SJSA1 (cell line): ENCODE measurements at regions not wholly inside any gene's neighbourhood (a gene's known extent, or its start where the extent isn't known, plus 50 kb on each side); places are given as distances from the start of the nearest gene placed in this dataset.
"Not testable (repeated sequence)": the region's sequence is repeated elsewhere in the genome, so short reads cannot be mapped to it uniquely, and the experiment has no call there.

Experiments used
- DNase-seq, 2 experiments: peaks; one replicate each; pipeline ENCODE4 v3.0.0-alpha.2; 2015 to 2020; ENCODE audit warnings: low spot score in 2 of 2, low read depth in 1 of 2
- H3K27ac ChIP-seq: fragments of 250-450 bp; sonication (Bioruptor Pico); 2 replicates; pipeline ENCODE4 v1.5.1; 2020; ENCODE audit warnings: mild to moderate bottlenecking, moderate library complexity
- H3K27me3 ChIP-seq: fragments of 250-450 bp; sonication (Bioruptor Pico); replicated peaks from 2 replicates; pipeline ENCODE4 v1.5.1; 2020; ENCODE audit warnings: mild to moderate bottlenecking, moderate library complexity
- H3K36me3 ChIP-seq: fragments of 250-450 bp; sonication (Bioruptor Pico); 2 replicates; pipeline ENCODE4 v1.5.1; 2020; ENCODE audit warnings: mild to moderate bottlenecking
- H3K4me1 ChIP-seq: fragments of 250-450 bp; sonication (Bioruptor Pico); replicated peaks from 2 replicates; pipeline ENCODE4 v1.6.1; 2021; ENCODE audit warnings: mild to moderate bottlenecking
- H3K4me3 ChIP-seq: fragments of 250-450 bp; sonication (Bioruptor Pico); 2 replicates; pipeline ENCODE4 v1.5.1; 2020; ENCODE audit warnings: mild to moderate bottlenecking
- H3K9me3 ChIP-seq: fragments of 250-450 bp; sonication (Bioruptor Pico); replicated peaks from 2 replicates; pipeline ENCODE4 v1.5.1; 2020; ENCODE audit warnings: mild to moderate bottlenecking

DNA sequence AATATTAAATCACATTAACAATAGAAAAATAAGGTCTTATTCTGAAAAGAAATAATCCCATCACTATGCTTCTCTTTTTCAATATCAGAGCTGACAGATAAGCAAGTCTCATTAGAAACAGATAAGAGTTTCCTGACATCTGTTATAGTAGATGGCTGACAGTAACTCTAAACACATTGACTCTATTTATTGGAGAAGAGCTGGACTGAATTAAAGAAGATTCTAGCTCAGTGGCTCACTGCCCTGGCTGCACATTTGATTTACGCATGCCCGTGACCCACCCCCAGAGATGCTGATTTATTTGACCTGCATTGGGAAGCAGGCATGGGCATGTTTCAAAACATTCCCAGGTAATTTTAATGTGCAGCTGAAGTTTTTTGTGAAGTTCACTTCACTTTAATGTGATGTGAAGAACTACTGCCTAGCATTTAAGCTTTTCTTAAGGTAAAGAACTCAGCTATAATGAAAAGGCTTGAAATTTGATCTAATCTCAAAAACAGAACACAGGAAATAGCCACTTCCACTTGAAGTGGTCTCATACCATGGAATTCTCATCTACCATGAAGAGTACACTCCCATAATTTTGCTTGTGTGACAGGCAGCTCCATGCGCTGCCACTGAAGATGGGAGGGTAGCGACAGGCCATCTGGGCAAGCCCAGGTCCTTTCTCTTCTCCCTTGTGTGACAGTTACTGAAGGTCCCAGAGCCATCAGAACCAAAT lies 162.3 kb downstream of the TPBG start:
- Histone ChIP-seq H3K9me3 (no peaks in the 10 kb centered on the region), H3K27me3 (no peaks in the 10 kb centered on the region), H3K4me1 (no peaks in the 10 kb centered on the region), H3K4me3 (no peak overlapping the region), H3K36me3 (no peaks in the 10 kb centered on the region), H3K27ac (no peak overlapping the region)
- DNase-seq = no peak

DNA sequence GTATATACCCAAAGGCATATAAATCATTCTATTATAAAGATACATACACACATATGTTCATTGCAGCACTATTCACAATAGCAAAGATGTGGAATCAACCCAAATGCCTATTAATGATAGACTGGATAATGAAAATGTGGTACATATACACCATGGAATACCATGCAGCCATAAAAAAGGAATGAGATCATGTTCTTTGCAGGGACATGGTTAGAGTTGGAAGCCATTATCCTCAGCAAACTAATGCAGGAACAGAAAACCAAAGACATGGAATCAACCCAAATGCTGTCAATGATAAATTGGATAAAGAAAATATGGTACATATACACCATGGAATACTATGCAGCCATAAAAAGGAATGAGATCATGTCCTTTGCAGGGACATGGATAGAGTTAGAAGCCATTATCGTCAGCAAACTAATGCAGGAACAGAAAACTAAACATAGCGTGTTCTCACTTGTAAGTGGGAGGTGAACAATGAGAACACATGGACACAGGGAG lies 166.4 kb downstream of the TPBG start:
- DNase-seq, H3K4me3 ChIP-seq, H3K36me3 ChIP-seq, H3K9me3 ChIP-seq, H3K27ac ChIP-seq, H3K27me3 ChIP-seq, H3K4me1 ChIP-seq: not testable (repeated sequence)

- H3K4me3 ChIP-seq = no peak overlapping the region
- no peaks in the 10 kb centered on the region for H3K4me1 ChIP-seq
- no peak overlapping the region for H3K27ac ChIP-seq
- H3K27me3 ChIP-seq = no peaks in the 10 kb centered on the region
- no peak for DNase-seq
- H3K9me3 ChIP-seq = no peaks in the 10 kb centered on the region
- no peaks in the 10 kb centered on the region for H3K36me3 ChIP-seq
Measured at GRCh38 chr6:82534876-82535275, 171.3 kb downstream of the TPBG start.

- not testable (repeated sequence) for H3K27me3 ChIP-seq, H3K4me3 ChIP-seq, H3K27ac ChIP-seq, H3K4me1 ChIP-seq, H3K9me3 ChIP-seq, DNase-seq, H3K36me3 ChIP-seq
Measured at GRCh38 chr6:82549480-82549879, 185.9 kb downstream of the TPBG start.

DNA sequence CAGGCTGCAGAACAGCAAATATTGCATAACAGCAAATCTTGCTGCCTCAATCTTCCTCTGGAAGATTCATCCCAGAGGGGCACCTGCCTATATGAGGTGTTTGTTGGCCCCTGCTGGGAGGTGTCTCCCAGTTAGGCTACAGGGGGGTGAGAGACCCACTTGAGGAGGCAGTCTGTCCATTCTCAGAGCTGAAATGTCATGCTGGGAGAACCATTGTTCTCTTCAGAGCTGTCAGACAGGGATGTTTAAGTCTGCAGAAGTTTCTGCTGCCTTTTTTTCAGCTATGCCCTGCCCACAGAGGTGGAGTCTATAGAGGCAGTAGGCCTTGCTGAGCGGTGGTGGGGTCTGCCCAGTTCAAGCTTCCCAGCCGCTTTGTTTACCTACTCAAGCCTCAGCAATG lies 187.7 kb downstream of the TPBG start:
- not testable (repeated sequence) for H3K9me3 ChIP-seq, H3K27ac ChIP-seq, DNase-seq, H3K4me1 ChIP-seq, H3K4me3 ChIP-seq, H3K27me3 ChIP-seq, H3K36me3 ChIP-seq

DNA sequence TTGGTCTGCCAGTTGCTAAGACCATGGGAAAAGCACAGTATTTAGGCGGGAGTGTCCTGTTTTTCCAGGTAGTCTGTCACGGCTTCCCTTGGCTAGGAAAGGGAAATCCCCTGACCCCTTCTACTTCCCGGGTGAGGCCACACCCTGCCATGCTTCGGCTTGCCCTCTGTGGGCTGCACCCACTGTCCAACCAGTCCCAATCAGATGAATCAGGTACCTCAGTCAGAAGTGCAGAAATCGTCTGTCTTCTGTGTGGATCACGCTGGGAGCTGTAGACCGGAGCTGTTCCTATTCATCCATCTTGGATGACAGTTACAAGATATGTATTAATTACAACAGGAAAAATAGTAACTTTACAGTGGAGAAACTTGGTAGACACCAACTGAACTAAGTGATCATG lies 188.2 kb downstream of the TPBG start:
- H3K9me3 ChIP-seq = no peaks in the 10 kb centered on the region
- no peak overlapping the region for H3K4me3 ChIP-seq
- H3K36me3 ChIP-seq = no peaks in the 10 kb centered on the region
- no peak overlapping the region for H3K27ac ChIP-seq
- H3K4me1 ChIP-seq = no peaks in the 10 kb centered on the region
- DNase-seq = no peak
- H3K27me3 ChIP-seq = no peaks in the 10 kb centered on the region

DNA sequence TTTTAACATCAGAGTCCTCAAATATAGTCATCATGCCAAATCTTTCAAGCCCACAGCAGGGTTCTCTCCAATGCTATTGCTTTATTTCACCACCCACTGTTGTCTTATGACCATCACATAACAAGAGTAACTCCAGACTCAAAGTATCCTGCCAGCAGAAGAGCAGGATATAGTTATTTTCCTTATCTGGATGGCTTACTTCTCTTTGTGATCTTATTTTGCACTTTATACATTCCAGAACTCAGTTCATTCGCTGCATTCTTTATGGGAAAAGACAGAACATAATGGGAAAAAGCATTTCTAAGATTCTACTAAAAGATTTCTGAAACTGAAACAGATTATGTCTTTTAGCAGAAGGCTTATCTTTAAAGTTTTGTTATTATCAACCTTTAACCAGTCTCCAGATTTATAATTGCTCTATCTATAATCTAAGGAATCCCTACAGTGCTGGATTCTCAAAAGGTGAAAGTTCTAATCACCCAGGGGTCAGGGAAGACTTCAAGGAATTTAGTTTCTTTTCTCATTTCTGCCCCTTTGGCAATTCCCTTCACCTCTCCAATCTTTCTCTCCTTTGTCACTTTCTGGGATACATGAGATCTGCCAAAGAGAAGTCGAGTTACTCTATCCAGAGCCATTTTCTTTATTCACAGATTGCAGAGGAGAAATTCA lies 190.4 kb downstream of the TPBG start:
- Histone ChIP-seq H3K9me3 (no peaks in the 10 kb centered on the region), H3K27ac (no peak overlapping the region), H3K27me3 (no peaks in the 10 kb centered on the region), H3K4me1 (no peaks in the 10 kb centered on the region), H3K36me3 (no peaks in the 10 kb centered on the region), H3K4me3 (no peak overlapping the region)
- DNase-seq = no peak

GRCh38 chr6:82554666-82555065 lies 191.0 kb downstream of the TPBG start:
- Histone ChIP-seq H3K36me3 (no peaks in the 10 kb centered on the region), H3K27ac (no peak overlapping the region), H3K4me3 (no peak overlapping the region), H3K27me3 (no peaks in the 10 kb centered on the region), H3K9me3 (no peaks in the 10 kb centered on the region), H3K4me1 (no peaks in the 10 kb centered on the region)
- DNase-seq = no peak

DNA sequence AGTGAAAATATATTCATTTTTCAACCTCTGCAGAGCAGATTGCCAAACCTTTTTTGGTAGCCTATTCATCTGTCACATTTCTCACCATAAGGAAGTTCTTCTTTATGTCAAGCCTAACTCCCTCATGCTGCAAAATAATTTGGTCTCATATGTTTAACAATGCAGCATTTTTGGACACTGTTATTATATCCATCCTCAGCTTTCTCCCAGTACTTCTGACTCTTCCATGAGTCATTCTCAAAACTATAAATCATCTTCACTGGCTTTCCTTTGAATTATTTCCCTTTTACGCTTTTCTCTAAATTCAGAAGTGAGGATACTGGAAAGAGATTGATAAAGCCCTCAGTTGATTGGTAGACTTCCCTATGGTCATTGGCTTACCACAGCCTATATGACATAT lies 192.2 kb downstream of the TPBG start:
- DNase-seq = no peak
- H3K36me3 ChIP-seq = no peaks in the 10 kb centered on the region
- H3K27me3 ChIP-seq = no peaks in the 10 kb centered on the region
- H3K4me3 ChIP-seq = no peak overlapping the region
- H3K9me3 ChIP-seq = no peaks in the 10 kb centered on the region
- H3K27ac ChIP-seq = no peak overlapping the region
- no peaks in the 10 kb centered on the region for H3K4me1 ChIP-seq

GRCh38 chr6:82558531-82558930 lies 194.9 kb downstream of the TPBG start:
- not testable (repeated sequence) for H3K9me3 ChIP-seq, H3K36me3 ChIP-seq, H3K4me1 ChIP-seq, DNase-seq, H3K4me3 ChIP-seq, H3K27ac ChIP-seq, H3K27me3 ChIP-seq

GRCh38 chr6:82567621-82568020 lies 204.0 kb downstream of the TPBG start:
- Histone ChIP-seq H3K27ac (no peak overlapping the region), H3K9me3 (no peaks in the 10 kb centered on the region), H3K27me3 (no peaks in the 10 kb centered on the region), H3K4me1 (no peaks in the 10 kb centered on the region), H3K36me3 (no peaks in the 10 kb centered on the region), H3K4me3 (no peak overlapping the region)
- DNase-seq = no peak

GRCh38 chr6:82568290-82568993 lies 204.8 kb downstream of the TPBG start:
- Histone ChIP-seq H3K4me3 (no peak overlapping the region), H3K36me3 (no peaks in the 10 kb centered on the region), H3K27me3 (no peaks in the 10 kb centered on the region), H3K27ac (no peak overlapping the region), H3K4me1 (no peaks in the 10 kb centered on the region), H3K9me3 (no peaks in the 10 kb centered on the region)
- no peak for DNase-seq

DNA sequence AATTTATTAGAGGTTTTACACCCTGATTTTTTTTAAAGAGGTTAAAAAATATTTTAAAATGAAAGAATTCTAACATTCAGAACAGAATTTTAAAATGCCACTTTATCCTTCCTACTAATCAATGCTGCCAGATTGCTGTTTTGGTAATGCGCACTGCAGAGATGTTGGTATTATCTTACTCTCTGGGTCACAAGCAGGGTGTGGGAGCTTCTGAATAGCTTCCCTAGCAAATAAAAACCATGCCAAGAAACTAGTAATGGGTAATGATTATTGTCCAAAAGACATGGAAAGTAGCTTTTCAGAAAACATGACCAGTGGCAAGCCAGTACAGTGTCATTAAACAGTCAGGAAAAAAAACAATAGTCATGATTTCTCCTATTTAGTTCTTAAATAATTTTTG lies 205.4 kb downstream of the TPBG start:
- H3K27me3 ChIP-seq = no peaks in the 10 kb centered on the region
- no peak overlapping the region for H3K27ac ChIP-seq
- H3K36me3 ChIP-seq = no peaks in the 10 kb centered on the region
- DNase-seq = no peak
- H3K4me3 ChIP-seq = no peak overlapping the region
- H3K9me3 ChIP-seq = no peaks in the 10 kb centered on the region
- H3K4me1 ChIP-seq = no peaks in the 10 kb centered on the region

DNA sequence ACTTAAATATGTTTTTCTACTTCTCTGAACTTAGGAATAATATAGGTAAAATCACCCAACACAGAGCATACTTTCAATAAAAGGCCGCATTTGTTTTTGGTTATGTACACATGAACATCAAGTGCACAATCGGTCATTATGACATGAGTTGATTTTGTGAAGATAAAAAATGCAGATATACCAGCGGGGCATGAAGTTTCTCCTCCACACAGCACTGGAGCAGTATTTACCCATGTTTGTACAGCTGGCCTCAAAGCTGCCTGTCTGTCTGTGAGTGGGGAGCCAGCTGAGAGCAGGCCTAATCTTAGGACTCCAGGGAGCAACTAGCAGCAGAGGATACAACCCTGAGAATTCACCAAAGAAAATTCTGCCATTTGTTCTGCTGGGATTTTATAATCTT lies 206.5 kb downstream of the TPBG start:
- no peaks in the 10 kb centered on the region for H3K27me3 ChIP-seq
- H3K9me3 ChIP-seq = no peaks in the 10 kb centered on the region
- H3K4me1 ChIP-seq = no peaks in the 10 kb centered on the region
- H3K4me3 ChIP-seq = no peak overlapping the region
- H3K27ac ChIP-seq = no peak overlapping the region
- no peaks in the 10 kb centered on the region for H3K36me3 ChIP-seq
- no peak for DNase-seq
